GM18508 (cell line): ENCODE measurements at regions not wholly inside any gene's neighbourhood (a gene's known extent, or its start where the extent isn't known, plus 50 kb on each side); places are given as distances from the start of the nearest gene placed in this dataset.

ENCODE experiments used
- ATAC-seq: cut with Tn5 transposase; IDR thresholded peaks from one replicate; pipeline ENCODE4 v1.9.1; 2021; ENCODE audit warnings: moderate number of reproducible peaks; ENCODE audit not compliant: insufficient read depth, unreplicated experiment

- no peak for ATAC-seq
These were observed 107.9 kb upstream of the WSCD2 start for GRCh38 chr12:108021141-108021540.

DNA sequence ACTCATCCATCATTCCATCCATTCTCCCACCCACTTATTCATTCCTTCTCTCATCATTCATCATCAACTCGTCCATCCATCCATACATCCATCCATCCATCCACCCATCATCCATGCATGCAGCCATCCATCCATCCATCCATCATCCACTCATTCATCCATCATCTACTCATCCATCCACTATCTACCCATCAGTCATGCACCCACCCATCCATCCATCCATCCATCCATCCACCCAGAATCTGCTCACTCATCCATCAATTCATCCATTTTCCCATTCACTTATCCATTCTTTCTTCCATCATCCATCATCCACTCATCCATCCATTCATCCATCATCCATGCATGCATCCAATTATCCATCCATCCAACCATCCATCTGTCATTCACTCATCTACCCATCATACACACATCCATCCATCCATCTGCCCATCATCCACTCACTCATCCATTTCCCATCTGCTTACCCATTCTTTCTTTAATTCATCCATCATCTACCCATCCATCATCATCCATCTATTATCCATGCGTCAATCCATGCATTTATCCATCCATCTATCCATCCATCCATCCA lies 107.1 kb upstream of the WSCD2 start:
- no peak for ATAC-seq

DNA sequence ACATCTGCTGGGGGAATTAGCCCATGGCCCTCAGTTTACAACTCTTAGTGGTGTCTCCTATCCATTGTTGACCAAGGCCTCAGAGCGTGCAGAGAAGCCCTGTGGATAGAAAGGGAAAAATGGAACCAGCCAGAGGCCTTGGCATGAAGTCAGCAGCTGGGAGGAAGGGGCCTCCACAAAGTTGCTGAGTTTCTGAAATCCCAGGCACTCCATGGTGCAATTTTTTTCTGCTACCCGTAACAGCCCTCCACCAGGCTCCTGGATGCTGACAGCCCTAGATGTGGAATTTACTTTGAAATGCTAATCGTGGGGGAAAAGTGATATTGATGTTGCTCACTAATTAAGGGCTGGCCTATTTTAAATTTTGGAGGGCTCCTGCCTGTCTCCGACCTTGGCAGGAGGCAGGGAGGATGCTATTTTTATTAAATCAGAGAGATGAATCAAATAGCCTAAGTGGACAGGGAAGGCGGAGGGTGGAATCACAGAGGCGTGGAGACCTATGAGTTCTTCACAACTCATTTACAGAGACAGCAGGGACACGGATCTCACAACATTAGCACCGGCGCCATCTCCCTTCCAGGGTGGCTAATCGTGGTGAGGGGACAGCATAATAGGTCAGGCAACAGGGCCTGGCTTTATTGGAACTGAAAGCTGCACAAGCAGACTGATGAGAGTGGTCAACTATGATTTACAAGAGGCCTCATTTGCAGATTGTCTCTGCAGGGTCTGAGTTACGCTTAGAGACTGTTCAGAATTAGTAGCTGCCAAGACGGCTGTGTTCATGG lies 99.8 kb upstream of the WSCD2 start:
- ATAC-seq = no peak

DNA sequence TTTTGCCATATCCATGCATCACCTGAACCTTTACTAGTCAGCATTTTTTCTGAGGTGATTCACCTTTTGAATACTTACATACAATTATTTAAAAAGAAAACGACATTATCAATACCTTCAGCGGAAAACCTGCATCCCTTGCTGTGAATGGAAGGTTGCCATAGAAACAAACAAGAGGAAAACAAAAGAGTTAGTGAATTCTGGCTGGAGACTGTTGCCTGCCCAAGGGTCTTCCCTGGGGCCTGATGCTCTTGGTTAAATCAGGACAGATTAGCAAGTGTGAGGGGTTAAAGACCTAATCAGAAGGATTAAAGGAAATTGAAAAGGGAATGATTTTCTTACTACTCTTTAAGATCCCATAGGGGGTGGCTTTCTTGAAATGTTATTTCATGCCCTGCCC lies 96.0 kb upstream of the WSCD2 start:
- ATAC-seq = no peak

GRCh38 chr12:108035372-108035771 lies 93.7 kb upstream of the WSCD2 start:
- ATAC-seq = no peak

DNA sequence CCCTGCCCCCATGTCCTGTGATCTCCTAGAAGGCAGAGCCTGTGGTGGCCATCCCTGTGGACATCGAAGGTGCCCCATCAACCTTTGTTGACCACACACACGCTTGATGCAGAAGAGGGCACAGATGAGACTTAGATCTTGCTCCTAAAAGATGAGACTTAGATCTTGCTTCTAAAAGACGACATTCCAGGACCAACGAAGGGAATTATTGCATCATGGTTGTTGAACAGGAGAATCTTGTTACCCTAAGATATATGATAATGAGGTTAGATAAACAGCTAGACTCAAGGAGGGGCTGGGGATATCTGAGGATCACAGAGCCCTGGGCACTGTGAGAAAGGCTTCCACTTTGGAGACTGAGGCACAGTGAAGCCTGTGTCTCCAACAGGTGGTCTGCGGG lies 91.1 kb upstream of the WSCD2 start:
- no peak for ATAC-seq

DNA sequence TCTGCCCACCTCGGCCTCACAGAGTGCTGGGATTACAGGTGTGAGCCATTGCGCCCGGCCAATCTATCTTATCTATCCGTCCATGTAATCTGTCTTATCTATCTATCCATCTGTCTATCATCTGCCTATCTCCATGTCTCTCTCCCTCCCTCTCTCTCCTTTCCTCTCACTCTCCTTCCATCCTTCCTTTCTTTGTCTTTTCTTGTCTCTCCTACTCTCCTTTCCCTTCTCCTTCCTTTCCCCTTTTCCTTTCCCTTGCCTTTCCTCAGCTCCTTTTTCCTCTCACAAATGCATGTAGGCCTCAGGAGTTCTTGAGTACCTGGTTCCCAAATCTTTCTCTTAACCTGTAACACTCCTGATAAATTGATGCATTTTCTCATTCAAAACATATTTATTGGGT lies 89.3 kb upstream of the WSCD2 start:
- no peak for ATAC-seq

- no peak for ATAC-seq
These were observed 88.1 kb upstream of the WSCD2 start for GRCh38 chr12:108040947-108041346.

DNA sequence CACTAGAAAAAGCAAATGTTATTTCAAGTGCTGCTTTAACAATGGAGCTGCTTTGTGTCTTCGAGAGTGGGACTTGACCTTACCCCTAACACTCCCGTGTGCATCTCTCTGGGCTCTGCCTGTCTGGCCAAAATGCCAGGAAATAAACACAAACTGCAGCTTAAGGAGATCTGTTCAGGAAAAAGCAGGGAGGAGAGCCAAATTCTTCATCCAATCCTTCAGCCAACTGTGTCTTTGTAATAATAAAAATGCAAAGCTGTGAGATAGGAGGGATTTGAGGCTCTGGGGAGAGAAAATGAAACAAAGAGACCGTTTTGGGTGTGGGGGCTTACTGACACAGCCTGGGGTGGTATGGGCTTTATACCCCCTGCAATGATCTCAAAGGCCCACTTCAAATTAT lies 85.8 kb upstream of the WSCD2 start:
- no peak for ATAC-seq

GRCh38 chr12:108043750-108044533 lies 85.1 kb upstream of the WSCD2 start:
- no peak for ATAC-seq

- ATAC-seq = no peak
These were observed 83.0 kb upstream of the WSCD2 start for GRCh38 chr12:108046135-108046534.

DNA sequence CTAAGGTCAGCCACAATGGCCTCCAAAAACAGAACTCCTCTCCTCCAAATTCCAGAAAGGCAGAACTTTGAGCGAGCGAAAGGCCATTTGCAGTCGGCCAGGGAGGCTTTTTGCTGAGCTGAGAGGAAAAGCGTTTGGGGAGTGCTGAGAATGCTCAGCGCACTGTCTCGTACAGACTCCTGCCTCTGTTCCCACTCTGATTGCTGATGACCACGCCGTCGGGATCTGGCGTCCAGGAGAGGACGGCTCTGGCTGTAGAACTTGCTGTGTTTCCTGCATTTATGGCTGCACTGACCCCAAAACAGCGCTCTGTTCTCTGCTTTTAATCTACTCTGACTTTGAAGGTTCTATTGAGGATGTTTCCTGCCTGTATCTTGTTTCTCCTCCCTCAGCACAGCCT lies 82.4 kb upstream of the WSCD2 start:
- ATAC-seq = no peak

GRCh38 chr12:108047071-108047550 lies 82.0 kb upstream of the WSCD2 start:
- no peak for ATAC-seq

GRCh38 chr12:108048686-108049085 lies 80.4 kb upstream of the WSCD2 start:
- ATAC-seq = no peak

GRCh38 chr12:108050696-108051095 lies 78.4 kb upstream of the WSCD2 start:
- no peak for ATAC-seq

DNA sequence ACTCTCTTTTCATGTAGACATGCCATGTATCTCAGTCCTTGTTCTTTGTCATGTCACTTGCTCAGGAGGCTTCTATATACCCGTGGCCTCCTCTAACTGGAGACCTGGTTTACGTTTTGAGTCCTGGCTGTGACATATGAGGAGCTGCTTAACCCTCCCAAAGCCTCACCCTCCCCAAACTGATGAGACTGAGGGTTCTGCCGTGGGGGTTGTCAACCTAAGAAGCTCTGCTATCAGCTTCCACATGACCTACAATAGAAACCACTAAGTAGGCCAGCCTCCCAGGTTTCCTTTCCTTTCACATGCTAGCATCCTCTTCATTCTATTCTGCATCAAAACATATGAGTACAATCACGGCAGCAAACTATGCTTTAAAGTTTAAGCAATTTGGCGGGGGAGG lies 76.8 kb upstream of the WSCD2 start:
- ATAC-seq = no peak

DNA sequence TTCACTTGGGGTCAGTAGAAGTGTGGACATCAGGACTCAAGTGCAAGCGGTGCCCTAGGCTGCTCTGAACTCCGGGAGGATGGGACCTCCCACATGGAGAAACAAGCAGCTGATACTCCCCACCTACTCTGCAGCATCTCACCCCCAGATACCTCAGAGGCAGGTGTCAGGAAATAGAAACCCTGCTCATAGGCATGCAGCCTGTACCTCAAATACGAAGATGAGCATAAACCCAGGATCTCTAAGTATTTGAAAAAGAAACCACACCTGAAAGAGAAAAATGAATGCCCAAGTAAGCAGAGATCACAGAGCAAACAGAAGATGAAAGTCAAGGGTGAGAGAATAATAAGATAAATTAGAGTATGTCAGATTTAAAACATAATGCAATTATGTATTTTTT lies 75.6 kb upstream of the WSCD2 start:
- no peak for ATAC-seq

DNA sequence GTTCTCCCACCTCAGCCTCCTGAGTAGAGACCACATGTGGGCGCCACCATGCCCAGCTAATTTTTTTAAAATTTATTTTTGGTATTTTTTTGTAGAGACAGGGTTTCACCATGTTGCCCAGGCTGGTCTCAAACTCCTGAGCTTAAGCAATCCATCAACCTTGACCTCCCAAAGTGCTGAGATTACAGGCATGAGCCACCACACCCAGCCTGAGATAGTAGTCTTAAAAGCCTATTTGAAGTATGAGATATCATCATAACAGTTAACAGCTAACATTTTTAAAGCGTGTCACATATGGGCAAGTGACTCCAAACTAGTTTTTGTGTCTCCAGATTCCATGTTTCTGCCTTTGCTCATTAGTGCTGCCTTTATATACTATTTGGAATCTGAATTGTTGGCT lies 74.6 kb upstream of the WSCD2 start:
- ATAC-seq = no peak

- no peak for ATAC-seq
These were observed 73.9 kb upstream of the WSCD2 start for GRCh38 chr12:108055141-108055540.

DNA sequence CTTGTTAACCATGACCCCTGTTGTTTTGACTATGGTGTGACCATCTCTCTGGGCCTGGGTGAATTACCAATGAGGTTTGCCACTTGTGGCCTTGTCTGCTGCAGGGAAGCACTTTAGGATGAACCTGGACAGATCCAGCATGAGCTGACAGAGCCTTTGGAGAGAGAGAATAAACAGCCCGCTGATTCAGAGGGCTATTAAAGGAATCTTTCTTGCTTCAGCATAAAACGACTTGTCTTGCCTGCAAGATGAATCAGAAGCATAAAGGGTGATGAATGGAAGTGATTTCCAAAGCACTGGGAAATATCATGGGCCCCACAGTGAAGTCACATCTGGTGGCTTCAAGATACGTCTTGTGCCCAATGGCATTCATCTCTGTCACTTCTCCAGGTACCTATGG lies 69.0 kb upstream of the WSCD2 start:
- ATAC-seq = no peak

- ATAC-seq = no peak
These were observed 68.2 kb upstream of the WSCD2 start for GRCh38 chr12:108060903-108061302.
